ENCODE measurements at regions not wholly inside any gene's neighbourhood (a gene's known extent, or its start where the extent isn't known, plus 50 kb on each side); places are given as distances from the start of the nearest gene placed in this dataset.

DNA sequence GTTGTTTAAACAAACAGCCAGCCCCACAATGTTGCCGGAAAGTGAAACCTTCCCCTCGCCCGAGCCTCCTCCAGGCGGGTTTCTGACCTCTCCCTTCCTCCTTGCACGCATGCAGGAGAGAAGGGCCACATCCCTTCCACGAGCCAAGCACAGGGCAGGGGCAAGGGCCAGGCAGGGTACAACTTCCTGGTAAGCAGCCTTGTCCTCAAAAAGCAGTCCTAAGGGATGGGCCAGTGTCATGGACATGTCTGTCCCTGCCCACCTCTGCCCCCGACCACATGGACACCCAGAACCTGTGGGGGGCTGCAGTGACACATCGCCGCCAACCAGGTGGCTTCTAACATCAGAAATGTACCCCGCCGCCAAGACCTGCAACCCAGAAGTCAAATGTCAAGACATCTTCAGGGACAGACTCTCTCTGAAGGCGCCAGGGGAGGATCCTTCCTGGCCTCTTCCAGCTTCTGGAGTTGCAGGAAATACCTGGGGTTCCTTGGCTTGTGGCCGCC is 145.3 kb downstream of the CRYBB2 start:
- ATAC-seq (replicated peaks in 1 of 2) (no peak), DNase-seq (no peak)
- Mint-ChIP-seq H3K36me3 (ENCODE audit: insufficient read depth in 2 of 2) (no peaks in the 10 kb centered on the region), H3K27me3 (ENCODE audit: low read depth) (no peaks in the 10 kb centered on the region), H3K27ac (no peak overlapping the region), H3K9me3 (no peaks in the 10 kb centered on the region), H3K4me3 (no peak overlapping the region), H3K4me1 (ENCODE audit: low read depth) (no peaks in the 10 kb centered on the region)

DNA sequence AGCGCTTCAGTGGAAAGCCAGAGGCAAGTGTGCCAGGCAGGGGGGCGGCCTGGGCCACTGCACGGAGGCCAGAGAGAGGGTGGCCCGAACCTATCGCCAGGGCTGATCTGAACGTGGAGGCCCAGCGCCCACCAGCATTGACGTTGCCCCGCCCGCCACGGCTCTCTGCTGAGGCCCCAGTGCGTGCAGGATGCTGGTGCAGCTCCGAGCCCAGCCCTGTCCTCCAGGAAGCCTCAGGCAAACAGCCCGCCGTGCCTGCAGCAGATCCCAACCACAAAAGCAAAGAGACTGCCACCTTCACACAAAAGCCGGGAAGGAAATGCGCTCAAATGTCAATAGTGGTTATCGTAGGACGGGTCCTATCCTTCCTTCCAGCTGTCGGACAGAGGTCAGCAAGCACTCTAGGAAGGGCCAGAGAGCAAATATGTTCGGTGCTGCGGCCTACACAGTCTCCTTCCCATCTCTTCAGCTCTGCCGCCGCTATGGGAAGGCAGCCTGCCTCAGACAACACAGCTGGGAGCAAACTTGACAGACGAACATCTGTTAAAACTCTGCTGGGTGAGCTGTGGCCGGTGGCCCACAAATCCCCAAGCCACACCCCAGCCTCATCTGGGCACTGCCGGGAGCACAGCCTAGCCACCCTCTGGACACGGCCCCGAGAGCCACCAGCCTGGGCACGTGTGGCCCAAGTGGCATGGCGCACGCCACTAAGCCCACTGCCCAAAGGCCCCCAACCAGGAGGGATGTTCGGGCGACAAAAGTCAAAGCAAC is 146.2 kb downstream of the CRYBB2 start:
- H3K4me1 Mint-ChIP-seq (ENCODE audit: low read depth) = no peaks in the 10 kb centered on the region
- DNase-seq (no peak), ATAC-seq (replicated peaks in 1 of 2) (no peak)
- no peak overlapping the region for H3K4me3 Mint-ChIP-seq
- H3K36me3 Mint-ChIP-seq (ENCODE audit: insufficient read depth in 2 of 2) = no peaks in the 10 kb centered on the region
- H3K9me3 Mint-ChIP-seq = no peaks in the 10 kb centered on the region
- H3K27ac Mint-ChIP-seq = no peak overlapping the region
- H3K27me3 Mint-ChIP-seq (ENCODE audit: low read depth) = no peaks in the 10 kb centered on the region

GRCh38 chr22:25366408-25366807 is 147.0 kb downstream of the CRYBB2 start:
- Mint-ChIP-seq H3K4me1 (ENCODE audit: low read depth) (no peaks in the 10 kb centered on the region), H3K4me3 (no peak overlapping the region), H3K9me3 (no peaks in the 10 kb centered on the region), H3K27me3 (ENCODE audit: low read depth) (no peaks in the 10 kb centered on the region), H3K36me3 (ENCODE audit: insufficient read depth in 2 of 2) (no peaks in the 10 kb centered on the region), H3K27ac (no peak overlapping the region)
- no peak for ATAC-seq (replicated peaks in 1 of 2)
- no peak for DNase-seq

DNA sequence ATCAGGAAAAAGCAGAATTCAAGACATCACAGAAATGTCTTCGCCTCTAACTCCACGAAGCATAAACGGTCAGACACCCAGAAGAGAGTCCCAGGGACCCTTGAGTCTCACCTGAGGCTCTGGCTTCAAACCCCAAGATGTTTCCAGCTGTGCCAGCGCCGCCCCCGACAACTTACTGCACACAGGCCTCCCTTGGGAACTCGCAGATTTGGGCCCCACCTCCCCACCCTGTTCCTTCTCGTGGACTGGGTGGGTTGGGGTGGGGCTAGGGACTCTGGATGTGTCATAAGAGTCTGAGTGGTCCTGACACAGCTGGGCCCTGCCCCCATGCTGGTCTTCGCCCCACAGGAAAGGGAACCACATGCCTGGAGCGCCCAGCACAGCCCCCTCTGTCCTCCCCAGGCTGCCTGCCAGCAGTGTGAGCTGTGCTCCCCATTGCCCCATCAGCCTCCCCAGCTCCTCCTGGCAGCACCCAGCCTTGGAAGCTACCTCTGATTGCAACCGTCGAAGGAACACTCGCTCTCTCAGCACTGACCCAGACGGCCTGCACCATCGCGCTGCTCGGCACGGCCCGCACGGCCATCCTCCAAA is 147.5 kb downstream of the CRYBB2 start:
- Mint-ChIP-seq H3K27me3 (ENCODE audit: low read depth) (no peaks in the 10 kb centered on the region), H3K9me3 (no peaks in the 10 kb centered on the region), H3K27ac (no peak overlapping the region)

DNA sequence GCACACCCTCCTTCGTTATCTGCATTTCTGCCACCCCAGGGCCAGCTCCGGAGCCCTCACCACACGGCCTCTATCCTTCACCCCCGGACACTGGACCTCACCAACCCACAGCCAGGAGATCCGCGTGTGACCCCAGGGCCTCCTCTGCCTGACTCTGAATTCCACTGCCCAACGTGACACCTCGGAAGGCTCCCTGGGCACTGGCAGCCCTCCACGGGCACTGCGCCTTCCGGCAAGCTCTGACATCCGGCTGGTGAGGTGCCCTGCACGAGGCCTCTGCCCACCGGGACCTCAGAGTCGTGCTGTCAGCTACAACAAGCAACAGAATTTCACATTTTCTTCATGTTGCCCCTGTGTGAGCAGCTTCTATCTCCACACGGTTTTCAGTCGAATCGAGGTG is 148.3 kb downstream of the CRYBB2 start:
- H3K27ac Mint-ChIP-seq = no peak overlapping the region
- H3K4me1 Mint-ChIP-seq (ENCODE audit: low read depth) = no peaks in the 10 kb centered on the region
- peaks cover 0 to 1% of the 10 kb centered on the region in 2 donors for H3K36me3 Mint-ChIP-seq (ENCODE audit: insufficient read depth in 2 of 2)
- H3K9me3 Mint-ChIP-seq = no peaks in the 10 kb centered on the region
- ATAC-seq (replicated peaks in 1 of 2) (no peak), DNase-seq (no peak)
- H3K4me3 Mint-ChIP-seq = no peak overlapping the region
- no peaks in the 10 kb centered on the region for H3K27me3 Mint-ChIP-seq (ENCODE audit: low read depth)

More for the DNA sequence above, 147.5 kb downstream of the CRYBB2 start:
- Mint-ChIP-seq H3K36me3 (ENCODE audit: insufficient read depth in 2 of 2) (peaks cover 0 to under 1% of the 10 kb centered on the region in 2 donors), H3K4me3 (no peak overlapping the region), H3K4me1 (ENCODE audit: low read depth) (no peaks in the 10 kb centered on the region)
- DNase-seq (no peak), ATAC-seq (replicated peaks in 1 of 2) (no peak)

DNA sequence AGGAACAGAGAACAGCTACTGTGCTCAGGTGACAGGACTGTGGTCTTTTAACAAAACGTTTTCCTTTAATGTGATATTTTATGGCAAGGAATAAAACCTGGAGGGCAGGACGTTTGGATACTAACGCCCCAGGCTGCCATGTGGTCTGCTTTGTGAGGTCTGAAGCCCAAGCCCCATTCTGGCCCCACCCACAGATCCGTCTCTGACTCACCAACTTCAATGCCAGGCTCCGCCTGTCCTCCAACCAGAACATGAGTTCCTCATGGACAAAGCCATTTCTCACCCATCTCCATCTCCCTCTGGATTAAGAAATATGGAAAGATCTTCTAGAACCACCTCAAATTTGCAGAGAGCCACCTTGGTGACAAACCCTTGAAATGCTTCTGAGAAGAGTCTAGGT is 148.8 kb downstream of the CRYBB2 start:
- DNase-seq = no peak
- no peaks in the 10 kb centered on the region for H3K9me3 Mint-ChIP-seq
- H3K4me1 Mint-ChIP-seq (ENCODE audit: low read depth) = no peaks in the 10 kb centered on the region
- H3K4me3 Mint-ChIP-seq = no peak overlapping the region
- no peak for ATAC-seq (replicated peaks in 1 of 2)
- no peak overlapping the region for H3K27ac Mint-ChIP-seq
- H3K36me3 Mint-ChIP-seq (ENCODE audit: insufficient read depth in 2 of 2) = peaks cover 0 to 1% of the 10 kb centered on the region in 2 donors
- H3K27me3 Mint-ChIP-seq (ENCODE audit: low read depth) = no peaks in the 10 kb centered on the region

DNA sequence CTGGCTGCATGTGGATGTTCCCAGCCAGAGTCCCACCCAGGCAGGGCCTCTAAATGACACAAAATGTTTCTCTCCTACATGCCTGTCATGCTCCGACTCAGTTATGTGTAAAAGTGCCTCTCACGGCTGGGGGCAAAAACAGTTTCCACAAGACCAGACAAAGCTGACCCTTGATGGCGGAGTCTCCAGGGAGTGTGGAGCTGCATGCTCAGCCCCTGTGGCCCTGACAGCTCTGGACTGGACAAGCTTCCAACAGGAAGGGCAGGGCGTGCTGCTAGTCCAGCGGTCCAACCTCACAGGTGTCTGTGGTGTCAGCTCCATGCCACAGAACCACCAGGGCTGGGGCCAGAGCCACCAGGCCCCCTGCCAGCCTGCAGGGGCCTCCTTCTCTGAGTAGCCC is 149.6 kb downstream of the CRYBB2 start:
- DNase-seq (no peak), ATAC-seq (replicated peaks in 1 of 2) (no peak)
- no peaks in the 10 kb centered on the region for H3K4me1 Mint-ChIP-seq (ENCODE audit: low read depth)
- H3K9me3 Mint-ChIP-seq = no peaks in the 10 kb centered on the region
- no peak overlapping the region for H3K4me3 Mint-ChIP-seq
- no peak overlapping the region for H3K27ac Mint-ChIP-seq
- H3K27me3 Mint-ChIP-seq (ENCODE audit: low read depth) = no peaks in the 10 kb centered on the region
- peaks cover 0 to 1% of the 10 kb centered on the region in 2 donors for H3K36me3 Mint-ChIP-seq (ENCODE audit: insufficient read depth in 2 of 2)

- ATAC-seq (replicated peaks in 1 of 2) = no peak
- H3K4me1 Mint-ChIP-seq (ENCODE audit: low read depth) = no peaks in the 10 kb centered on the region
- H3K36me3 Mint-ChIP-seq (ENCODE audit: insufficient read depth in 2 of 2) = peaks cover 0 to 1% of the 10 kb centered on the region in 2 donors
- H3K9me3 Mint-ChIP-seq = no peaks in the 10 kb centered on the region
- H3K4me3 Mint-ChIP-seq = no peak overlapping the region
- DNase-seq = no peak
- H3K27me3 Mint-ChIP-seq (ENCODE audit: low read depth) = no peaks in the 10 kb centered on the region
- H3K27ac Mint-ChIP-seq = no peak overlapping the region
These were observed 150.9 kb downstream of the CRYBB2 start for GRCh38 chr22:25370322-25370721.

- H3K27ac Mint-ChIP-seq = no peak overlapping the region
- H3K4me3 Mint-ChIP-seq = no peak overlapping the region
- H3K27me3 Mint-ChIP-seq (ENCODE audit: low read depth) = no peaks in the 10 kb centered on the region
- no peaks in the 10 kb centered on the region for H3K4me1 Mint-ChIP-seq (ENCODE audit: low read depth)
- DNase-seq = no peak
- H3K9me3 Mint-ChIP-seq = no peaks in the 10 kb centered on the region
- peaks cover 0 to 1% of the 10 kb centered on the region in 2 donors for H3K36me3 Mint-ChIP-seq (ENCODE audit: insufficient read depth in 2 of 2)
- ATAC-seq (replicated peaks in 1 of 2) = no peak
These were observed 152.7 kb downstream of the CRYBB2 start for GRCh38 chr22:25372000-25372595.

DNA sequence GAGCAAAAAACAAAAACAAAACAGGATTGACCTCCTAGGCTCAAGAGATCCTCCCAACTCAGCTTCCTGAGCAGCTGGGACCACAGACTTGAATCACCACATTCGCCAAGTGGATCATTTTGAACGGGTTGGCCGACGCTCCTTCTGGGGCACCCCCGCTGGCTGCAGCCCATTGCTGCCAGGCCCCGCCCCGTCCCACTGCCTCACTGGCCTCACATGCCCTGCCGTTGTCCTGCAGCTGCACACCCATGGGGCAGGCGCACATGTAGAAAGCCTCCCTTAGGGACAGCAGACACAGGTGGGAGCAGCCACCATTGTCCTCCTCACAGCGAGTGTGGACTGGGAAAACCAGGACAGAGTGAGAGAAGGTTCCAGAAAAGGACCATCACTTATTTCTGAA is 154.5 kb downstream of the CRYBB2 start:
- DNase-seq (no peak), ATAC-seq (replicated peaks in 1 of 2) (no peak)
- Mint-ChIP-seq H3K9me3 (no peaks in the 10 kb centered on the region), H3K4me3 (no peak overlapping the region), H3K27me3 (ENCODE audit: low read depth) (no peaks in the 10 kb centered on the region), H3K4me1 (ENCODE audit: low read depth) (no peaks in the 10 kb centered on the region), H3K36me3 (ENCODE audit: insufficient read depth in 2 of 2) (peaks cover 0 to 4% of the 10 kb centered on the region in 2 donors), H3K27ac (no peak overlapping the region)

GRCh38 chr22:25374869-25375268 is 155.4 kb downstream of the CRYBB2 start:
- H3K27me3 Mint-ChIP-seq (ENCODE audit: low read depth) = no peaks in the 10 kb centered on the region
- H3K27ac Mint-ChIP-seq = no peak overlapping the region
- no peak for DNase-seq
- no peaks in the 10 kb centered on the region for H3K9me3 Mint-ChIP-seq
- no peak overlapping the region for H3K4me3 Mint-ChIP-seq
- H3K36me3 Mint-ChIP-seq (ENCODE audit: insufficient read depth in 2 of 2) = peaks cover 0 to 7% of the 10 kb centered on the region in 2 donors
- ATAC-seq (replicated peaks in 1 of 2) = no peak
- H3K4me1 Mint-ChIP-seq (ENCODE audit: low read depth) = no peaks in the 10 kb centered on the region

DNA sequence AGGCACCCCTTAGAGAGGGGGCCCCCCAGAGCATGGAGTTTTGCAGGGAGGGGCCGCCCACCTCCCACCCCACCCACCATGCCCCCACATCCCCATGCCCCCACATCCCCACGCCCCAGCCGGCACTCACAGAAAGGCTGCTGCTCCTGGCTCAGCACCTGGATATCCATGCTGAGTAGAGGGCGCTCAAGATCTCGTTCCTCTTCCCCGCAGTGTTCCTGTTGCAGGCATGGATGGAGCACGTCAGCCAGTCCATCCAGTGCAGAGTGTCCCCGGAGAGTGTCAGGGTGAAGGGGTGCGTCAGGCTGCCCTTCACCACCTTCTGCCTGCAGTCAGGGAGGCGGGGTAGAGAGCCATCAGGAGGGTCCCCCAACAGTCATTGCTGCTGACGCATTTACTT is 156.2 kb downstream of the CRYBB2 start:
- Mint-ChIP-seq H3K4me3 (no peak overlapping the region), H3K27me3 (ENCODE audit: low read depth) (no peaks in the 10 kb centered on the region)

GRCh38 chr22:25377699-25378098 is 158.3 kb downstream of the CRYBB2 start:
- no peak for DNase-seq
- Mint-ChIP-seq H3K9me3 (no peaks in the 10 kb centered on the region), H3K4me1 (ENCODE audit: low read depth) (peaks cover under 1% of the 10 kb centered on the region), H3K4me3 (no peak overlapping the region), H3K36me3 (ENCODE audit: insufficient read depth in 2 of 2) (peaks cover 0 to 5% of the 10 kb centered on the region in 2 donors), H3K27ac (no peak overlapping the region), H3K27me3 (ENCODE audit: low read depth) (no peaks in the 10 kb centered on the region)
- ATAC-seq (replicated peaks in 1 of 2) = no peak

More for the DNA sequence above, 156.2 kb downstream of the CRYBB2 start:
- no peak for DNase-seq
- Mint-ChIP-seq H3K36me3 (ENCODE audit: insufficient read depth in 2 of 2) (peaks cover 0 to 7% of the 10 kb centered on the region in 2 donors), H3K9me3 (no peaks in the 10 kb centered on the region), H3K4me1 (ENCODE audit: low read depth) (no peaks in the 10 kb centered on the region), H3K27ac (no peak overlapping the region)
- ATAC-seq (replicated peaks in 1 of 2) = no peak
